IPS DF 6.9 (cell line): ENCODE measurements at regions not wholly inside any gene's neighbourhood (a gene's known extent, or its start where the extent isn't known, plus 50 kb on each side); places are given as distances from the start of the nearest gene placed in this dataset.

Experiments used
- DNase-seq: peaks from one replicate; pipeline ENCODE4 v3.0.0-alpha.2; 2013; ENCODE audit warnings: low read depth, low spot score
- H3K27ac ChIP-seq: one replicate; pipeline ENCODE4 v1.5.1; 2013; ENCODE audit warnings: low read length, control low read depth
- H3K27me3 ChIP-seq: 2 replicates; pipeline ENCODE4 v1.6.1; 2013; ENCODE audit warnings: mild to moderate bottlenecking, low read length; ENCODE audit not compliant: control insufficient read depth, insufficient read depth
- H3K36me3 ChIP-seq: 2 replicates; pipeline ENCODE4 v1.6.1; 2013; ENCODE audit warnings: low read length; ENCODE audit not compliant: control insufficient read depth, insufficient read depth
- H3K4me1 ChIP-seq: 2 replicates; pipeline ENCODE4 v1.6.1; 2013; ENCODE audit warnings: low read length; ENCODE audit not compliant: control insufficient read depth, insufficient read depth
- H3K4me3 ChIP-seq: 2 replicates; pipeline ENCODE4 v1.5.1; 2013; ENCODE audit warnings: mild to moderate bottlenecking, low read length
- H3K9me3 ChIP-seq: 2 replicates; pipeline ENCODE4 v1.6.1; 2013; ENCODE audit warnings: low read length, inconsistent platforms; ENCODE audit not compliant: control insufficient read depth, insufficient read depth
- WGBS: extraction: QIAGEN DNeasy Blood & Tissue Kit; methylation state at CpG from one replicate; pipeline ENCODE4 v1.1.7; 2013; ENCODE audit warnings: mixed read lengths, missing lambda C conversion rate; ENCODE audit not compliant: insufficient read length, insufficient coverage; 5-methylcytosine and 5-hydroxymethylcytosine counted together

- no peaks in the 10 kb centered on the region for H3K4me1 ChIP-seq
- no peak for DNase-seq
- no peak overlapping the region for H3K27ac ChIP-seq
- no peaks in the 10 kb centered on the region for H3K9me3 ChIP-seq
- H3K27me3 ChIP-seq = no peaks in the 10 kb centered on the region
- no peaks in the 10 kb centered on the region for H3K36me3 ChIP-seq
- H3K4me3 ChIP-seq = no peak overlapping the region
- 100% methylated on average over 3 of the region's 3 CpGs for WGBS
These were observed 374.7 kb downstream of the ANKRD50 start for GRCh38 chr4:124337874-124338273.

GRCh38 chr4:124343661-124344171 is 368.8 kb downstream of the ANKRD50 start:
- WGBS = no CpG with 5 or more reads among the region's 3 CpGs
- Histone ChIP-seq H3K4me3 (no peak overlapping the region), H3K9me3 (no peaks in the 10 kb centered on the region), H3K27me3 (no peaks in the 10 kb centered on the region), H3K4me1 (no peaks in the 10 kb centered on the region), H3K36me3 (no peaks in the 10 kb centered on the region), H3K27ac (no peak overlapping the region)
- DNase-seq = no peak

- H3K9me3 ChIP-seq = no peaks in the 10 kb centered on the region
- WGBS = no CpG with 5 or more reads among the region's 3 CpGs
These were observed 339.6 kb downstream of the ANKRD50 start for GRCh38 chr4:124372916-124373315.

GRCh38 chr4:124386163-124386562 is 326.4 kb downstream of the ANKRD50 start:
- no peaks in the 10 kb centered on the region for H3K4me1 ChIP-seq
- H3K36me3 ChIP-seq = no peaks in the 10 kb centered on the region
- no peaks in the 10 kb centered on the region for H3K27me3 ChIP-seq
- WGBS = no CpG with 5 or more reads among the region's 4 CpGs
- H3K4me3 ChIP-seq = no peak overlapping the region
- no peak for DNase-seq
- H3K9me3 ChIP-seq = no peaks in the 10 kb centered on the region
- no peak overlapping the region for H3K27ac ChIP-seq

More at GRCh38 chr4:124372916-124373315, 339.6 kb downstream of the ANKRD50 start:
- no peaks in the 10 kb centered on the region for H3K36me3 ChIP-seq
- H3K27ac ChIP-seq = no peak overlapping the region
- H3K4me1 ChIP-seq = no peaks in the 10 kb centered on the region
- H3K4me3 ChIP-seq = no peak overlapping the region
- DNase-seq = no peak
- no peaks in the 10 kb centered on the region for H3K27me3 ChIP-seq

GRCh38 chr4:124386648-124387047 is 325.9 kb downstream of the ANKRD50 start:
- Histone ChIP-seq H3K36me3 (no peaks in the 10 kb centered on the region), H3K27ac (no peak overlapping the region), H3K27me3 (no peaks in the 10 kb centered on the region), H3K4me3 (no peak overlapping the region), H3K9me3 (no peaks in the 10 kb centered on the region), H3K4me1 (no peaks in the 10 kb centered on the region)
- no CpG with 5 or more reads among the region's 6 CpGs for WGBS
- no peak for DNase-seq

GRCh38 chr4:124389591-124389990 is 322.9 kb downstream of the ANKRD50 start:
- no peak overlapping the region for H3K4me3 ChIP-seq
- no peak overlapping the region for H3K27ac ChIP-seq
- H3K27me3 ChIP-seq = no peaks in the 10 kb centered on the region
- H3K36me3 ChIP-seq = no peaks in the 10 kb centered on the region
- H3K9me3 ChIP-seq = no peaks in the 10 kb centered on the region
- H3K4me1 ChIP-seq = no peaks in the 10 kb centered on the region
- DNase-seq = no peak
- no CpG with 5 or more reads among the region's 1 CpG for WGBS

- Histone ChIP-seq H3K27ac (no peak overlapping the region), H3K36me3 (no peaks in the 10 kb centered on the region), H3K4me1 (no peaks in the 10 kb centered on the region), H3K9me3 (no peaks in the 10 kb centered on the region), H3K4me3 (no peak overlapping the region), H3K27me3 (no peaks in the 10 kb centered on the region)
- no CpG with 5 or more reads among the region's 4 CpGs for WGBS
- no peak for DNase-seq
These were observed 321.7 kb downstream of the ANKRD50 start for GRCh38 chr4:124390861-124391260.

GRCh38 chr4:124396333-124396732 is 316.2 kb downstream of the ANKRD50 start:
- DNase-seq = no peak
- no CpG with 5 or more reads among the region's 3 CpGs for WGBS
- H3K4me3 ChIP-seq = no peak overlapping the region
- no peaks in the 10 kb centered on the region for H3K36me3 ChIP-seq
- no peak overlapping the region for H3K27ac ChIP-seq
- H3K27me3 ChIP-seq = no peaks in the 10 kb centered on the region
- no peaks in the 10 kb centered on the region for H3K4me1 ChIP-seq
- H3K9me3 ChIP-seq = no peaks in the 10 kb centered on the region

GRCh38 chr4:124401606-124402005 is 310.9 kb downstream of the ANKRD50 start:
- no CpG with 5 or more reads among the region's 3 CpGs for WGBS
- no peaks in the 10 kb centered on the region for H3K27me3 ChIP-seq
- H3K4me3 ChIP-seq = no peak overlapping the region
- DNase-seq = no peak
- H3K36me3 ChIP-seq = no peaks in the 10 kb centered on the region
- no peak overlapping the region for H3K27ac ChIP-seq
- no peaks in the 10 kb centered on the region; the same call in 1 of the 2 replicates for H3K9me3 ChIP-seq
- no peaks in the 10 kb centered on the region for H3K4me1 ChIP-seq

- no peak overlapping the region for H3K27ac ChIP-seq
- no peak for DNase-seq
- H3K9me3 ChIP-seq = no peaks in the 10 kb centered on the region; the same call in 1 of the 2 replicates
- no CpG with 5 or more reads among the region's 4 CpGs for WGBS
- no peaks in the 10 kb centered on the region for H3K36me3 ChIP-seq
- H3K4me1 ChIP-seq = no peaks in the 10 kb centered on the region
- no peak overlapping the region for H3K4me3 ChIP-seq
- no peaks in the 10 kb centered on the region for H3K27me3 ChIP-seq
These were observed 303.5 kb downstream of the ANKRD50 start for GRCh38 chr4:124409044-124409443.

GRCh38 chr4:124414276-124415040 is 298.1 kb downstream of the ANKRD50 start:
- no peaks in the 10 kb centered on the region for H3K27me3 ChIP-seq
- H3K27ac ChIP-seq = no peak overlapping the region
- H3K4me1 ChIP-seq = no peaks in the 10 kb centered on the region
- no peaks in the 10 kb centered on the region for H3K36me3 ChIP-seq
- no peak for DNase-seq
- no CpG with 5 or more reads among the region's 2 CpGs for WGBS
- H3K9me3 ChIP-seq = no peaks in the 10 kb centered on the region
- H3K4me3 ChIP-seq = no peak overlapping the region
